ENCODE measurements at regions not wholly inside any gene's neighbourhood (a gene's known extent, or its start where the extent isn't known, plus 50 kb on each side); places are given as distances from the start of the nearest gene placed in this dataset.

GRCh38 chr5:64437496-64437895 lies 68.3 kb upstream of the RGS7BP start:
- DNase-seq, result peak; percentile 50

DNA sequence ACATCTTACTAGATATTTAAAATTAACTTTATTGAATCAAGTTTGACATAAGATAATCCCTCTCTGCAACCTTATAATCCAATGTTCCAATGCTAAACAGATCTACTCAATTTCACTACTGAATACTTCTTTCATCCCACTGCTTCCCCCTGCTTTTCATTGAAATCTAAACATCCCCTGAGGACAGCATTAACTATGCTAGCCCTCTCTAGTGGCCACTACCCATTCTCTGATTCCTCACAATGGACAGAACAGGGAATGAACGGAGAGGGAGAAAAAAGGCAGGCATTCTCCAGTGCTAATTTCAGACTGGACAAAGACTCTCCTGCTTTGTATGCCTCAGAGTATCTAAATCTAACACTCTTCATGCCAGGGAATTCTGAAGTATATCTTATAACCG lies 54.3 kb upstream of the RGS7BP start:
- DNase-seq, result no peak

- no peak for DNase-seq
Measured at GRCh38 chr5:64453405-64453804, 52.4 kb upstream of the RGS7BP start.
